K562 (cell line): ENCODE measurements at regions not wholly inside any gene's neighbourhood (a gene's known extent, or its start where the extent isn't known, plus 50 kb on each side); places are given as distances from the start of the nearest gene placed in this dataset.

ENCODE experiments used
- ATAC-seq: fragments of 200-7000 bp; cut with Tn5 transposase; 3 replicates; pipeline ENCODE4 v1.9.1; 2020; ENCODE audit warnings: moderate library complexity
- BruUV-seq: library from RNA; stranded (reverse); fragments of 400-500 nt; replicated peaks from 2 replicates; lab custom pipeline; 2021; lab: Mats Ljungman, UMichigan
- CTCF ChIA-PET: fragments of 300-600 bp; formaldehyde crosslinking; extraction: SDS; loops from one replicate; lab custom pipeline; 2021; ENCODE audit warnings: low intra/inter-chr PET ratio; lab: Yijun Ruan, JAX
- POLR2A ChIA-PET: fragments of 300-600, 350-650 bp; sonication (Branson Sonifier 250); formaldehyde crosslinking; extraction: SDS; loops from one replicate; lab custom pipeline; 2021; ENCODE audit warnings: antibody characterized with exemption, inconsistent platforms; lab: Yijun Ruan, JAX
- DNase-seq, 4 experiments: peaks; one replicate each; pipeline versions ENCODE4 v3.0.0 to v3.0.0-alpha.2; 2011 to 2018; ENCODE audit warnings: low spot score in 3 of 4, mixed read lengths in 3 of 4; ENCODE audit errors: extremely low read depth in 1 of 4
- FAIRE-seq: peaks from 2 replicates; lab custom pipeline; 2011; peaks lifted over from hg19 to GRCh38; lab: Jason Lieb, UNC
- H2AFZ ChIP-seq: 2 replicates; pipeline ENCODE4 v1.6.0; 2011; ENCODE audit warnings: low read depth, low read length, control low read depth, inconsistent platforms
- H3K27ac ChIP-seq: fragments of 200-600 bp; 3 replicates; pipeline ENCODE4 v1.8.0; 2011; ENCODE audit warnings: low read depth, mild to moderate bottlenecking, control low read depth, inconsistent platforms, low read length, moderate library complexity, mixed read lengths; ENCODE audit errors: extremely low read depth
- H3K27me3 ChIP-seq, 2 experiments: fragments of 300-600 bp in 1 of 2; 2 replicates in 1 of 2; 3 replicates in 1 of 2; pipeline versions ENCODE4 v1.6.0 to v1.8.0; 2011; ENCODE audit warnings: inconsistent platforms in 2 of 2, low read length in 2 of 2, mild to moderate bottlenecking in 1 of 2, mixed read lengths in 1 of 2, moderate library complexity in 1 of 2; ENCODE audit not compliant: control insufficient read depth in 2 of 2, insufficient read depth in 2 of 2
- H3K36me3 ChIP-seq: fragments of 300-600 bp; 3 replicates; pipeline ENCODE4 v1.8.0; 2011; ENCODE audit warnings: mild to moderate bottlenecking, low read length, inconsistent platforms; ENCODE audit not compliant: control insufficient read depth, insufficient read depth
- H3K4me1 ChIP-seq, 2 experiments: fragments of 200-600 bp in 1 of 2; replicated peaks in 1 of 2; 2 replicates in 1 of 2; 3 replicates in 1 of 2; pipeline versions ENCODE4 v1.5.1 to v1.8.0; 2011; ENCODE audit warnings: inconsistent platforms in 2 of 2, low read length in 2 of 2, mild to moderate bottlenecking in 1 of 2, mixed read lengths in 1 of 2, moderate library complexity in 1 of 2; ENCODE audit not compliant: control insufficient read depth in 2 of 2, insufficient read depth in 2 of 2
- H3K4me2 ChIP-seq: 2 replicates; pipeline ENCODE4 v1.6.1; 2011; ENCODE audit warnings: low read length, control low read depth, inconsistent platforms, mixed read lengths; ENCODE audit not compliant: insufficient read depth
- H3K4me3 ChIP-seq: fragments of 200-600 bp; sonication (generic), shearing (Covaris generic); 2 replicates; pipeline ENCODE4 v1.5.1; 2016; ENCODE audit warnings: control low read depth, inconsistent platforms
- H3K79me2 ChIP-seq: fragments of 200-600 bp; 3 replicates; pipeline ENCODE4 v1.8.0; 2011; ENCODE audit warnings: low read length, inconsistent platforms; ENCODE audit not compliant: control insufficient read depth, insufficient read depth
- H3K9ac ChIP-seq, 2 experiments: 2 replicates each; pipeline versions ENCODE4 v1.6.0 to v1.6.1; 2011; ENCODE audit warnings: low read depth in 2 of 2, low read length in 2 of 2, control low read depth in 1 of 2, inconsistent platforms in 1 of 2, mild to moderate bottlenecking in 1 of 2, mixed read lengths in 1 of 2; ENCODE audit not compliant: insufficient read depth in 1 of 2
- H3K9me1 ChIP-seq: one replicate; pipeline ENCODE4 v1.6.0; 2011; ENCODE audit warnings: inconsistent platforms, mild to moderate bottlenecking, low read length, moderate library complexity; ENCODE audit not compliant: control insufficient read depth, insufficient read depth
- H3K9me3 ChIP-seq: replicated peaks from 2 replicates; pipeline ENCODE4 v1.5.1; 2011; ENCODE audit warnings: low read depth, low read length, inconsistent platforms; ENCODE audit not compliant: control insufficient read depth, insufficient read depth
- H4K20me1 ChIP-seq: replicated peaks from 2 replicates; pipeline ENCODE4 v1.6.1; 2011; ENCODE audit warnings: low read length, inconsistent platforms, mixed read lengths; ENCODE audit not compliant: control insufficient read depth, insufficient read depth
- BHLHE40 ChIP-seq: IDR thresholded peaks from 2 replicates; pipeline ENCODE4 v1.6.1; 2011; ENCODE audit warnings: low read length, improper control_type of control experiment
- CLOCK ChIP-seq: fragments of 250-450 bp; sonication (Bioruptor Pico); IDR thresholded peaks from 2 replicates; pipeline ENCODE4 v1.4.0; 2020; ENCODE audit warnings: mild to moderate bottlenecking, moderate library complexity, borderline replicate concordance
- CREBBP ChIP-seq: IDR thresholded peaks from one replicate; pipeline ENCODE4 v1.6.1; 2012; ENCODE audit warnings: low read depth, mild to moderate bottlenecking, control low read depth, inconsistent platforms, low read length
- HDGF ChIP-seq: fragments of 450-650 bp; IDR thresholded peaks from 2 replicates; pipeline ENCODE4 v1.6.1; 2016
- NFYB ChIP-seq: IDR thresholded peaks from 2 replicates; pipeline ENCODE4 v1.6.1; 2011; ENCODE audit warnings: mild to moderate bottlenecking, moderate library complexity; ENCODE audit not compliant: insufficient read length; ENCODE audit errors: extremely low read depth
- SNIP1 ChIP-seq: fragments of 450-650 bp; IDR thresholded peaks from 2 replicates; pipeline ENCODE4 v1.7.1; 2017; ENCODE audit warnings: low read depth, mild to moderate bottlenecking
- SRSF9 ChIP-seq: fragments of 200-400 bp; formaldehyde crosslinking; IDR thresholded peaks from 2 replicates; pipeline ENCODE4 v1.6.1; 2017; ENCODE audit warnings: low read depth, low read length, borderline replicate concordance
- ZBTB26 ChIP-seq: fragments of 450-650 bp; formaldehyde crosslinking; IDR thresholded peaks from 2 replicates; pipeline ENCODE4 v1.4.0; 2022; ENCODE audit warnings: missing genetic modification characterization
- ZFPM2 ChIP-seq: fragments of 250-450 bp; sonication (Bioruptor Pico); IDR thresholded peaks from 2 replicates; pipeline ENCODE4 v1.5.1; 2022; ENCODE audit warnings: mild to moderate bottlenecking
- ZNF146 ChIP-seq: IDR thresholded peaks from one replicate; pipeline ENCODE4 v1.6.1; 2018; ENCODE audit warnings: missing compliant biosample characterization; ENCODE audit not compliant: unreplicated experiment
- ZNF384 ChIP-seq: IDR thresholded peaks from 2 replicates; pipeline ENCODE4 v1.6.1; 2012; ENCODE audit warnings: low read depth, low read length, improper control_type of control experiment
- ZNF444 ChIP-seq: fragments of 250-450 bp; sonication (Bioruptor Pico); IDR thresholded peaks from 2 replicates; pipeline ENCODE4 v1.4.0; 2020; ENCODE audit warnings: mild to moderate bottlenecking, moderate library complexity
- WGBS: fragments of 100-300 bp; shearing (Covaris generic); methylation state at CpG from one replicate; pipeline ENCODE4 v1.1.6; 2016; ENCODE audit warnings: low coverage, mixed read lengths; ENCODE audit not compliant: insufficient coverage; ENCODE audit errors: missing lambda C conversion rate; 5-methylcytosine and 5-hydroxymethylcytosine counted together
- in situ Hi-C: fragments of 300-500 bp; cut with MboI; formaldehyde crosslinking; loops from 4 replicates; pipeline ENCODE4 v1.15.0; 2018; ENCODE audit warnings: inconsistent platforms, mixed read lengths
- intact Hi-C: fragments of 100-400 bp; cut with micrococcal nuclease; formaldehyde crosslinking; loops from 2 replicates; pipeline ENCODE4 v1.14.2; 2022

GRCh38 chr7:68967598-68967997 lies 630.7 kb upstream of the AUTS2 start (continued):
- no peak for TF ChIP-seq SRSF9
- no peak for TF ChIP-seq HDGF
- TF ChIP-seq, all 486 proteins: peak for 0

- no peaks in the 10 kb centered on the region for H3K27me3 ChIP-seq
- 0% methylated on average over 3 of the region's 3 CpGs for WGBS
- POLR2A ChIA-PET = no interaction called here
Measured at GRCh38 chr7:68969571-68969970, 628.7 kb upstream of the AUTS2 start.

More at GRCh38 chr7:68969571-68969970, 628.7 kb upstream of the AUTS2 start:
- Histone ChIP-seq H3K9me3 (no peaks in the 10 kb centered on the region), H3K4me1 (no peaks in the 10 kb centered on the region), H3K27ac (no peak overlapping the region), H2AFZ (no peak overlapping the region), H3K4me2 (no peak overlapping the region), H4K20me1 (no peaks in the 10 kb centered on the region), H3K36me3 (no peaks in the 10 kb centered on the region), H3K9ac (no peak overlapping the region), H3K9me1 (no peaks in the 10 kb centered on the region), H3K79me2 (no peaks in the 10 kb centered on the region), H3K4me3 (no peak overlapping the region)
- in situ Hi-C loops (no loop called here), intact Hi-C loops (no loop called here)
- CTCF ChIA-PET = no interaction called here
- ATAC-seq (no peak), DNase-seq (no peak), FAIRE-seq (no peak)
- no TSS peak for BruUV-seq
- TF ChIP-seq SNIP1 = no peak
- TF ChIP-seq NFYB = no peak
- no peak for TF ChIP-seq BHLHE40
- TF ChIP-seq CREBBP = no peak
- TF ChIP-seq ZNF444 (CRISPR knock-in tag) = no peak
- no peak for TF ChIP-seq CLOCK (CRISPR knock-in tag)
- no peak for TF ChIP-seq ZNF146 (CRISPR knock-in tag)
- no peak for TF ChIP-seq ZNF384
- no peak for TF ChIP-seq ZFPM2
- no peak for TF ChIP-seq ZBTB26 (CRISPR knock-in tag)
